ENCODE measurements at regions not wholly inside any gene's neighbourhood (a gene's known extent, or its start where the extent isn't known, plus 50 kb on each side); places are given as distances from the start of the nearest gene placed in this dataset.

DNA sequence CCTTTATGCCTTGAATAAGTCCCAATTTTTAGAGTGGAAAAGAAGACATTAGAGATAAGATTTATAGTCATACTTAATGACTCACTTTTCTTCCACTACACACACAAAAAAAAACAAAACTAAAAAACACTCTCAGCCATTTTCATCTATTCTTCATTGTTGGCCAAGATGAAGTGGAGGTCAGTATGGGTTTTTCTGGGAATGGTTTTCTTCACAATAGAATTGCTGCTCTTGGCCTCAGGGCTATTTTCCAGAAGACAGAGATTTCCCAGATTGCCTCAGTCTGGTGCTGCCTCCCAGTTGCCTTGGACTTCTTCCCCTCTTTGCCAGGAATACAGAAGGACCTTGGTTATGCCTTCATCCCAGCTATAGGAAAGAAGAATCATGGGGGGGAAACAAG, 463.7 kb downstream of the TMEM232 start:
- Histone ChIP-seq H3K18ac (ENCODE audit: insufficient read length, low read depth, low read length) (no peak overlapping the region), H3K79me1 (ENCODE audit: insufficient read depth, low read depth, low read length, poor library complexity, severe bottlenecking) (no peaks in the 10 kb centered on the region), H3K9me3 (ENCODE audit: control insufficient read depth, low read depth, low read length) (no peaks in the 10 kb centered on the region), H3K56ac (ENCODE audit: insufficient read length, low read depth, low read length) (no peak overlapping the region), H3K9ac (ENCODE audit: extremely low read depth, insufficient read length, low read length) (no peak overlapping the region), H4K91ac (ENCODE audit: insufficient read length, low read depth, low read length) (no peak overlapping the region), H2AK5ac (ENCODE audit: insufficient read length, low read length) (no peak overlapping the region), H2BK12ac (ENCODE audit: insufficient read length, low read depth, low read length) (no peak overlapping the region), H3T11ph (ENCODE audit: low read length) (no peak overlapping the region), H2BK5ac (ENCODE audit: insufficient read length, low read length) (no peak overlapping the region), H3K4me1 (ENCODE audit: insufficient read depth, low read length) (no peaks in the 10 kb centered on the region), H2BK15ac (ENCODE audit: low read depth, low read length) (no peak overlapping the region), H3K23me2 (ENCODE audit: insufficient read length, low read depth, low read length, poor library complexity, severe bottlenecking) (no peaks in the 10 kb centered on the region), H3K14ac (ENCODE audit: insufficient read depth, low read length) (no peak overlapping the region), H2AFZ (ENCODE audit: low read length) (no peak overlapping the region), H2BK20ac (ENCODE audit: low read depth, low read length, poor library complexity, severe bottlenecking) (no peak overlapping the region), H3K4me2 (ENCODE audit: insufficient read depth, insufficient read length, low read length) (no peak overlapping the region), H3K4ac (ENCODE audit: low read depth, low read length) (no peak overlapping the region), H4K8ac (replicated peaks; ENCODE audit: insufficient read length, low read depth, low read length) (no peak overlapping the region), H3K27me3 (ENCODE audit: insufficient read depth, low read length) (no peaks in the 10 kb centered on the region), H3K23ac (ENCODE audit: insufficient read length, low read depth, low read length) (no peak overlapping the region), H3K79me2 (ENCODE audit: insufficient read depth, low read length) (no peaks in the 10 kb centered on the region), H2BK120ac (ENCODE audit: low read depth, low read length, poor library complexity, severe bottlenecking) (no peak overlapping the region), H4K20me1 (ENCODE audit: control insufficient read depth, insufficient read depth, insufficient read length) (no peaks in the 10 kb centered on the region), H4K5ac (ENCODE audit: insufficient read length, low read depth, low read length) (no peak overlapping the region), H3K27ac (ENCODE audit: insufficient read length, low read depth, low read length) (no peak overlapping the region)
- Mint-ChIP-seq H3K4me1 (peaks cover 0 to 14% of the 10 kb centered on the region in 2 experiments; a peak in 2 of 4 replicates), H3K27ac (no peak overlapping the region), H3K9me3 (no peaks in the 10 kb centered on the region), H3K4me3 (no peak overlapping the region), H3K36me3 (ENCODE audit: insufficient read depth in 1 of 3, low read depth in 3 of 3) (no peaks in the 10 kb centered on the region), H3K27me3 (ENCODE audit: low read depth) (no peaks in the 10 kb centered on the region)
- TF ChIP-seq CTCF (conservative IDR thresholded peaks at IDR 0.05): no peak
- DNase-seq: no peak

Measured in H9 (cell line).